ENCODE measurements at regions not wholly inside any gene's neighbourhood (a gene's known extent, or its start where the extent isn't known, plus 50 kb on each side); places are given as distances from the start of the nearest gene placed in this dataset.

DNA sequence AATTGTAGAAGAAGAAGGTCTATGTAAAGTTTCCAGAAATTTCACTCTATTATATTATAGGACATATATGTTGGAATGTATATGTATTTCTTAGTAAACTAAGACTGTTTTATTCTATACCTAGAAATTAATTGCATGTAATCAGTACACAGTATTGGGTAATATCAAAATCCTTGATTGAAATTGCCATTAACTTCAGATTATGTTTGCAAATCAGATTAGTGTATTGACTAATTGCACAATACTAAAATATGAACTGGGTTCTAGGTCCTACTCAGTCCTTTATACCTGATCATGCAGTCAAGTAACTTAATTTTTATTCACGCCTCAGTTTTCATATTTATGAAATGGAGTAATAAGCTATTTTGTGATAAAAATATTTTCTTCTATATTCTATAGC is 950.3 kb upstream of the ADGRL3 start:
- in situ Hi-C loops (cut with MboI), result no loop called here
- SMC1A ChIA-PET (ENCODE audit: uncharacterized antibody, unreplicated experiment), result no interaction called here
- POLR2A ChIA-PET, result no interaction called here

DNA sequence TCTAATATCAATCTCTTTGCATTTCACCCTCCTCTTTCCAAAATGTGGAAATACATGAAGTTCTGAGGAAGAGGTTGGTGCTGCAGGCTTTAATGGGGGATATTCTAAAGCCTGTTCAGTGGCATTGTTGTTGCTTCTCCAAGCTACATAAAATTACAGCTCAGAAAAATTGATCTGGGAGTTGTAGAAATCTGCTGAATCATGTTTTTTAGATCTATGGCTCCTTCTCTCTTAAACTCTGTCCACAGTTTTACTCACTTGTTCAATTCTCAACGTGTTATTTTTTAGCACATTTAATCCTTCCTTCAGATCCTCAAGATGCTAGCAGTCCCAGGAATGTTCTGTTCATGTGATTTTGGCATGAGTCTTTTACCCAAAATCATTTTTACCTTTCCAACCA is 949.5 kb upstream of the ADGRL3 start:
- FAIRE-seq, result no peak
- intact Hi-C loops (cut with micrococcal nuclease; ENCODE audit: unreplicated experiment) (no loop called here), in situ Hi-C loops (cut with MboI) (no loop called here)
- H2AFZ ChIP-seq (ENCODE audit: control insufficient read depth, low read depth, low read length), result no peak overlapping the region
- no peak for DNase-seq (ENCODE audit: low read depth, low spot score)
- no peak overlapping the region for H3K4me2 ChIP-seq (ENCODE audit: control insufficient read depth, insufficient read depth)
- no peaks in the 10 kb centered on the region for H3K4me1 ChIP-seq (ENCODE audit: control insufficient read depth, insufficient read depth, low read length)
- 0% methylated on average over 1 of the region's 1 CpG for WGBS (ENCODE audit: insufficient coverage, insufficient replicate concordance, low lambda C conversion rate, missing lambda C conversion rate)
- no peak overlapping the region for H3K9ac ChIP-seq (ENCODE audit: control insufficient read depth, insufficient read depth, low read length)
- ChIA-PET POLR2A (no interaction called here), CTCF (no interaction called here), SMC1A (ENCODE audit: uncharacterized antibody, unreplicated experiment) (no interaction called here), RAD21 (ENCODE audit: unreplicated experiment) (no interaction called here)
- no peaks in the 10 kb centered on the region for H3K9me3 ChIP-seq (replicated peaks; ENCODE audit: control insufficient read depth, insufficient read depth, low read length)
- H4K20me1 ChIP-seq (ENCODE audit: control insufficient read depth, insufficient read depth), result no peaks in the 10 kb centered on the region
- no peak overlapping the region for H3K4me3 ChIP-seq
- H3K27me3 ChIP-seq (replicated peaks in 1 of 2; ENCODE audit: control insufficient read depth in 2 of 2, insufficient read depth in 2 of 2, low read length in 1 of 2), result no peaks in the 10 kb centered on the region
- ATAC-seq, result no peak
- BruUV-seq (replicated peaks), result no TSS peak
- H3K36me3 ChIP-seq (ENCODE audit: control insufficient read depth in 2 of 2, insufficient read depth in 2 of 2, low read length in 1 of 2), result no peaks in the 10 kb centered on the region
- H3K27ac ChIP-seq (ENCODE audit: control insufficient read depth, insufficient read depth), result no peak overlapping the region
- no peaks in the 10 kb centered on the region for H3K79me2 ChIP-seq (ENCODE audit: control insufficient read depth, insufficient read depth, low read length)
- TF ChIP-seq SMAD5 (IDR thresholded peaks at IDR 0.05; ENCODE audit: low read depth), result no peak
- no peak for TF ChIP-seq NRF1 (conservative IDR thresholded peaks at IDR 0.05; ENCODE audit: low read depth, low read length)
- TF ChIP-seq, protein P1, sequence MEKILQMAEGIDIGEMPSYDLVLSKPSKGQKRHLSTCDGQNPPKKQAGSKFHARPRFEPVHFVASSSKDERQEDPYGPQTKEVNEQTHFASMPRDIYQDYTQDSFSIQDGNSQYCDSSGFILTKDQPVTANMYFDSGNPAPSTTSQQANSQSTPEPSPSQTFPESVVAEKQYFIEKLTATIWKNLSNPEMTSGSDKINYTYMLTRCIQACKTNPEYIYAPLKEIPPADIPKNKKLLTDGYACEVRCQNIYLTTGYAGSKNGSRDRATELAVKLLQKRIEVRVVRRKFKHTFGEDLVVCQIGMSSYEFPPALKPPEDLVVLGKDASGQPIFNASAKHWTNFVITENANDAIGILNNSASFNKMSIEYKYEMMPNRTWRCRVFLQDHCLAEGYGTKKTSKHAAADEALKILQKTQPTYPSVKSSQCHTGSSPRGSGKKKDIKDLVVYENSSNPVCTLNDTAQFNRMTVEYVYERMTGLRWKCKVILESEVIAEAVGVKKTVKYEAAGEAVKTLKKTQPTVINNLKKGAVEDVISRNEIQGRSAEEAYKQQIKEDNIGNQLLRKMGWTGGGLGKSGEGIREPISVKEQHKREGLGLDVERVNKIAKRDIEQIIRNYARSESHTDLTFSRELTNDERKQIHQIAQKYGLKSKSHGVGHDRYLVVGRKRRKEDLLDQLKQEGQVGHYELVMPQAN (conservative IDR thresholded peaks at IDR 0.05), result no peak
- TF ChIP-seq SRF (IDR thresholded peaks at IDR 0.05; ENCODE audit: low read depth in 2 of 2, low read length in 2 of 2), result no peak
- TF ChIP-seq, protein P2, sequence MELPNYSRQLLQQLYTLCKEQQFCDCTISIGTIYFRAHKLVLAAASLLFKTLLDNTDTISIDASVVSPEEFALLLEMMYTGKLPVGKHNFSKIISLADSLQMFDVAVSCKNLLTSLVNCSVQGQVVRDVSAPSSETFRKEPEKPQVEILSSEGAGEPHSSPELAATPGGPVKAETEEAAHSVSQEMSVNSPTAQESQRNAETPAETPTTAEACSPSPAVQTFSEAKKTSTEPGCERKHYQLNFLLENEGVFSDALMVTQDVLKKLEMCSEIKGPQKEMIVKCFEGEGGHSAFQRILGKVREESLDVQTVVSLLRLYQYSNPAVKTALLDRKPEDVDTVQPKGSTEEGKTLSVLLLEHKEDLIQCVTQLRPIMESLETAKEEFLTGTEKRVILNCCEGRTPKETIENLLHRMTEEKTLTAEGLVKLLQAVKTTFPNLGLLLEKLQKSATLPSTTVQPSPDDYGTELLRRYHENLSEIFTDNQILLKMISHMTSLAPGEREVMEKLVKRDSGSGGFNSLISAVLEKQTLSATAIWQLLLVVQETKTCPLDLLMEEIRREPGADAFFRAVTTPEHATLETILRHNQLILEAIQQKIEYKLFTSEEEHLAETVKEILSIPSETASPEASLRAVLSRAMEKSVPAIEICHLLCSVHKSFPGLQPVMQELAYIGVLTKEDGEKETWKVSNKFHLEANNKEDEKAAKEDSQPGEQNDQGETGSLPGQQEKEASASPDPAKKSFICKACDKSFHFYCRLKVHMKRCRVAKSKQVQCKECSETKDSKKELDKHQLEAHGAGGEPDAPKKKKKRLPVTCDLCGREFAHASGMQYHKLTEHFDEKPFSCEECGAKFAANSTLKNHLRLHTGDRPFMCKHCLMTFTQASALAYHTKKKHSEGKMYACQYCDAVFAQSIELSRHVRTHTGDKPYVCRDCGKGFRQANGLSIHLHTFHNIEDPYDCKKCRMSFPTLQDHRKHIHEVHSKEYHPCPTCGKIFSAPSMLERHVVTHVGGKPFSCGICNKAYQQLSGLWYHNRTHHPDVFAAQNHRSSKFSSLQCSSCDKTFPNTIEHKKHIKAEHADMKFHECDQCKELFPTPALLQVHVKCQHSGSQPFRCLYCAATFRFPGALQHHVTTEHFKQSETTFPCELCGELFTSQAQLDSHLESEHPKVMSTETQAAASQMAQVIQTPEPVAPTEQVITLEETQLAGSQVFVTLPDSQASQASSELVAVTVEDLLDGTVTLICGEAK (IDR thresholded peaks at IDR 0.05; ENCODE audit: borderline replicate concordance), result no peak
- TF ChIP-seq NR2C2 (IDR thresholded peaks at IDR 0.05; ENCODE audit: borderline replicate concordance, control insufficient read depth, insufficient read length, low read depth), result no peak
- no peak for TF ChIP-seq WRNIP1 (IDR thresholded peaks at IDR 0.05; ENCODE audit: borderline replicate concordance, low read depth, low read length)

More for the DNA sequence above, 950.3 kb upstream of the ADGRL3 start:
- Histone ChIP-seq H3K9ac (ENCODE audit: control insufficient read depth, insufficient read depth, low read length) (no peak overlapping the region), H3K4me3 (no peak overlapping the region), H3K27ac (ENCODE audit: control insufficient read depth, insufficient read depth) (no peak overlapping the region), H3K36me3 (ENCODE audit: control insufficient read depth in 2 of 2, insufficient read depth in 2 of 2, low read length in 1 of 2) (no peaks in the 10 kb centered on the region), H3K79me2 (ENCODE audit: control insufficient read depth, insufficient read depth, low read length) (no peaks in the 10 kb centered on the region), H2AFZ (ENCODE audit: control insufficient read depth, low read depth, low read length) (no peak overlapping the region), H3K9me3 (replicated peaks; ENCODE audit: control insufficient read depth, insufficient read depth, low read length) (no peaks in the 10 kb centered on the region), H3K4me2 (ENCODE audit: control insufficient read depth, insufficient read depth) (no peak overlapping the region), H3K27me3 (replicated peaks in 1 of 2; ENCODE audit: control insufficient read depth in 2 of 2, insufficient read depth in 2 of 2, low read length in 1 of 2) (no peaks in the 10 kb centered on the region), H3K4me1 (ENCODE audit: control insufficient read depth, insufficient read depth, low read length) (no peaks in the 10 kb centered on the region), H4K20me1 (ENCODE audit: control insufficient read depth, insufficient read depth) (no peaks in the 10 kb centered on the region)
- TF ChIP-seq, protein P3, sequence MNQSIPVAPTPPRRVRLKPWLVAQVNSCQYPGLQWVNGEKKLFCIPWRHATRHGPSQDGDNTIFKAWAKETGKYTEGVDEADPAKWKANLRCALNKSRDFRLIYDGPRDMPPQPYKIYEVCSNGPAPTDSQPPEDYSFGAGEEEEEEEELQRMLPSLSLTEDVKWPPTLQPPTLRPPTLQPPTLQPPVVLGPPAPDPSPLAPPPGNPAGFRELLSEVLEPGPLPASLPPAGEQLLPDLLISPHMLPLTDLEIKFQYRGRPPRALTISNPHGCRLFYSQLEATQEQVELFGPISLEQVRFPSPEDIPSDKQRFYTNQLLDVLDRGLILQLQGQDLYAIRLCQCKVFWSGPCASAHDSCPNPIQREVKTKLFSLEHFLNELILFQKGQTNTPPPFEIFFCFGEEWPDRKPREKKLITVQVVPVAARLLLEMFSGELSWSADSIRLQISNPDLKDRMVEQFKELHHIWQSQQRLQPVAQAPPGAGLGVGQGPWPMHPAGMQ (IDR thresholded peaks at IDR 0.05; ENCODE audit: borderline replicate concordance), result no peak
- ChIA-PET CTCF (no interaction called here), RAD21 (ENCODE audit: unreplicated experiment) (no interaction called here)
- WGBS (ENCODE audit: insufficient coverage, insufficient replicate concordance, low lambda C conversion rate, missing lambda C conversion rate), result 6% methylated on average over 1 of the region's 1 CpG
- DNase-seq (ENCODE audit: low read depth, low spot score) (no peak), ATAC-seq (no peak), FAIRE-seq (no peak)
- no TSS peak for BruUV-seq (replicated peaks)
- intact Hi-C loops (cut with micrococcal nuclease; ENCODE audit: unreplicated experiment), result no loop called here

Measured in GM12878 (cell line).